ENCODE measurements at regions not wholly inside any gene's neighbourhood (a gene's known extent, or its start where the extent isn't known, plus 50 kb on each side); places are given as distances from the start of the nearest gene placed in this dataset.

DNA sequence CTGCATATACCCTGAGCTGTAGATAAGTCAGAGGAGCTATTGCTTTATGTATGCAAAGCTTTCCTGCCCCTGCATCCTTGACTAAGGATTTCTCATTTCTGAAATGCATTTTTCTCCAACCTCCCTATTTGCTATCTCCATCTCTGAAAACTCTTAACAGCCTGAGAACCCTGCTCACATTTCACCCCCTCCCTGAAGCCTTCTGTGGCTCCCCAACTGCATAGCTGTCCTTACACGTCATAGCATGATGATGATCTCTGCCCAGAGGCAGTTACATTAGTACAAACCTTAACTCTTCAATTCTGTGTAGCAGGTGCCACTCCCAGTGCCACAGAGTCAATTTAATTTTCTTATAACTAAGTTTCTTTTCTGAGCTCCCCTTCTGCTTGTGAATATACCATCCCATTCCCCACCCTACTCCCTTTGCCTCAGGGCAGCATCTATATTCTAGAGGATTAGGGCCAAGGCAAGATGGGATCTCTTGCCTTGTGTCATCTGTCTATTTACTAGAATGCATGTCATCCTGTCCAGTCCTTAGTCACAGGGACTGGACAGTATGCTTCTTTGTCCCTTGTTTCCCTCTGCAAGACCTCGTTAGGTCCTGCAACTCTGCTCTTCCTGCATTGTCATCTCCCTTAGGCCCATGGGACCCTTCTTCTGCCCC is 149.7 kb upstream of the SPRY4 start:
- TF ChIP-seq TCF12 (IDR thresholded peaks at IDR 0.05; ENCODE audit: low read depth) (no peak), NFIC (IDR thresholded peaks at IDR 0.05) (no peak), TAF1 (IDR thresholded peaks at IDR 0.05; ENCODE audit: low read depth) (no peak), FOXM1 (IDR thresholded peaks at IDR 0.05; ENCODE audit: borderline replicate concordance, low read depth) (no peak), YY1 (IDR thresholded peaks at IDR 0.05; ENCODE audit: low read depth) (no peak)
- TF ChIP-seq, protein P1, sequence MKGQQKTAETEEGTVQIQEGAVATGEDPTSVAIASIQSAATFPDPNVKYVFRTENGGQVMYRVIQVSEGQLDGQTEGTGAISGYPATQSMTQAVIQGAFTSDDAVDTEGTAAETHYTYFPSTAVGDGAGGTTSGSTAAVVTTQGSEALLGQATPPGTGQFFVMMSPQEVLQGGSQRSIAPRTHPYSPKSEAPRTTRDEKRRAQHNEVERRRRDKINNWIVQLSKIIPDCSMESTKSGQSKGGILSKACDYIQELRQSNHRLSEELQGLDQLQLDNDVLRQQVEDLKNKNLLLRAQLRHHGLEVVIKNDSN (IDR thresholded peaks at IDR 0.05) = no peak
- TF ChIP-seq, protein P2, sequence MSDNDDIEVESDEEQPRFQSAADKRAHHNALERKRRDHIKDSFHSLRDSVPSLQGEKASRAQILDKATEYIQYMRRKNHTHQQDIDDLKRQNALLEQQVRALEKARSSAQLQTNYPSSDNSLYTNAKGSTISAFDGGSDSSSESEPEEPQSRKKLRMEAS (IDR thresholded peaks at IDR 0.05) = no peak

DNA sequence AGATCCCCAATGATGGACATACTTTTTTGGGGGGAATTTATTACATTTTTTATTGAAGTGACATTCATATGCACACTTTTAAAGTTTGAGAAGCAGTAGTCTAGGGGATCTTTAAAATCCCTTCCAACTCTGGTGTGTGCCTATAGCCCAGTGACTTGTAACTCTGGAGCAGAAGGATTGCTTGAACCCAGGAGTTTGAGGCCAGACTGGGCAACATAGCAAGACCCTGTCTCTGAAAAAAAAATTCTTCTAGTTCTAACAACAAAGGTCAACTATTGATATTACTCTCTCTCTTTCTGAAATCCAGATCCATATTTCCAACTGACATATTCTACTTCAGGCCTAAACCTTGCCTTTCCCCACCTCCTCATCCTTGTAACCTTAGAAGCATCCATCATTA is 148.2 kb upstream of the SPRY4 start:
- TF ChIP-seq CREB1 (IDR thresholded peaks at IDR 0.05; ENCODE audit: low read depth) (no peak), EP300 (IDR thresholded peaks at IDR 0.05; ENCODE audit: borderline replicate concordance) (no peak), RAD21 (IDR thresholded peaks at IDR 0.05; ENCODE audit: low read depth) (no peak)
- TF ChIP-seq, protein P3, sequence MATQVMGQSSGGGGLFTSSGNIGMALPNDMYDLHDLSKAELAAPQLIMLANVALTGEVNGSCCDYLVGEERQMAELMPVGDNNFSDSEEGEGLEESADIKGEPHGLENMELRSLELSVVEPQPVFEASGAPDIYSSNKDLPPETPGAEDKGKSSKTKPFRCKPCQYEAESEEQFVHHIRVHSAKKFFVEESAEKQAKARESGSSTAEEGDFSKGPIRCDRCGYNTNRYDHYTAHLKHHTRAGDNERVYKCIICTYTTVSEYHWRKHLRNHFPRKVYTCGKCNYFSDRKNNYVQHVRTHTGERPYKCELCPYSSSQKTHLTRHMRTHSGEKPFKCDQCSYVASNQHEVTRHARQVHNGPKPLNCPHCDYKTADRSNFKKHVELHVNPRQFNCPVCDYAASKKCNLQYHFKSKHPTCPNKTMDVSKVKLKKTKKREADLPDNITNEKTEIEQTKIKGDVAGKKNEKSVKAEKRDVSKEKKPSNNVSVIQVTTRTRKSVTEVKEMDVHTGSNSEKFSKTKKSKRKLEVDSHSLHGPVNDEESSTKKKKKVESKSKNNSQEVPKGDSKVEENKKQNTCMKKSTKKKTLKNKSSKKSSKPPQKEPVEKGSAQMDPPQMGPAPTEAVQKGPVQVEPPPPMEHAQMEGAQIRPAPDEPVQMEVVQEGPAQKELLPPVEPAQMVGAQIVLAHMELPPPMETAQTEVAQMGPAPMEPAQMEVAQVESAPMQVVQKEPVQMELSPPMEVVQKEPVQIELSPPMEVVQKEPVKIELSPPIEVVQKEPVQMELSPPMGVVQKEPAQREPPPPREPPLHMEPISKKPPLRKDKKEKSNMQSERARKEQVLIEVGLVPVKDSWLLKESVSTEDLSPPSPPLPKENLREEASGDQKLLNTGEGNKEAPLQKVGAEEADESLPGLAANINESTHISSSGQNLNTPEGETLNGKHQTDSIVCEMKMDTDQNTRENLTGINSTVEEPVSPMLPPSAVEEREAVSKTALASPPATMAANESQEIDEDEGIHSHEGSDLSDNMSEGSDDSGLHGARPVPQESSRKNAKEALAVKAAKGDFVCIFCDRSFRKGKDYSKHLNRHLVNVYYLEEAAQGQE (IDR thresholded peaks at IDR 0.05; ENCODE audit: low read depth) = no peak

DNA sequence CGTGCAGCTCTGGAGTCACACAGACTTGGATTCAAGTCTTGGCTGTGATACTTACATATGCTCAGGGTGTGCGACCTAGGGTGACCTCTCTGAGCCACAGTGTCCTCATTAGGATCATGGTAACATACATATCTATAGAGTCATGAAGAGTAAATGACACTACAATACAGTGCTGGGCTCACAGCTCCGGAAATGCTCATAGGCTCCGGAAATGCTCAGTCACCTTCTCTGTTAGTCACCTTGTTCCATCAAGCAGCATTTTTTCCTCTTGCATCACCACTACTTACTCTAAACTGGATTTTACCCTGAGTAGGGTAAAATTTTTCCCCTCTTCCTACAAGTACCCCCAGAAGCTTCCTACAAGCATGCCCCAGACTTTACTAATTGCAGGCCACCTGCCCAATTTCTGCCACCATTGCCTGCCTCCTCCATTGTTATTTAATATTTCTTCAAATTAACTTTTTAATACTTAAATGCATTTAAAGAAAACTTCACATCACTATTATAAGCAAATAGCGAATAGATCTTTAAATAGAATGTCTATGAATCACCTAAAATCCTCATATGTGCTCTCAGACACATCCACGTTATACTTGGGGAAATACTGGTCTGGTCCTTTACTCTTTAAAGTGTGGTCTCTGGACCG is 147.6 kb upstream of the SPRY4 start:
- TF ChIP-seq, protein P2 (IDR thresholded peaks at IDR 0.05) = no peak
- no peak for TF ChIP-seq FOXM1 (IDR thresholded peaks at IDR 0.05; ENCODE audit: borderline replicate concordance, low read depth)
- TF ChIP-seq TCF12 (IDR thresholded peaks at IDR 0.05; ENCODE audit: low read depth) = no peak
- TF ChIP-seq RAD21 (IDR thresholded peaks at IDR 0.05; ENCODE audit: low read depth) = no peak
- TF ChIP-seq CEBPB (IDR thresholded peaks at IDR 0.05) = no peak

DNA sequence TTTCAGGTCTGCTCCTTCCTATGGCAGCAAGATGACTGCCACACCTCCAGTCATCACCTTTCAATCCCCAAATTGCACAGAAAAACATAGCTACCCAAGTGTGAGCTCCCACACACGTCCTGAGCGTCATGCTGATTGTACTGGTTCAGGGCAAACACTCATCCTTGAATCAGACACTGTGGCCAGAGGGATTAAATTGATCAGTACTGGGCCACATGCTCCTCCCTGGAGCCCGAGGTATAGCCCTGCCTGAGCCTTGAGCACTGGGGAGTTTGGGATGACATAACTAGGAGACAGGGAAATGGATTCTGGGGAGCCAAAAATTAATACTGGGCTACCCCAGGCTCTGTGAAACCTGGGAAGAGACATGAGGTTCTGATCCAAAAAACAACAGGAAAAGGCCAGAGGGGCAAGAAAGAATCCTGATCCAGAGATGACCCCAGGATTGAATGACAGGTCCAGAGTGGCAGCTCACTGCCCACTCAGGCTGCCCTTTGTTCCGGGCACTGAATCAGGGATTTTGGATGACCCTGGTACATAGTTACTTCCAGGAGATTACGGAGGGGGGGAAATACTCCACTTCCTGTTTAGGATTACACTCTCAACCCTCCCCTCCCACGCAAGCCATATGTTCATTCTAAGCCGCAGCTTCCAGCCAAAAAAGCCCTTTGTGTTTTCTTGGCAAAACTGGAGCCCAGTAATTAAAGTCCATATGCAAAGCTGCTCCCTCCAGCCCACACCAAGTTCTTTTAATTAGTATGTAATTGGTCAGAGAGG is 141.6 kb upstream of the SPRY4 start:
- TF ChIP-seq EP300 (IDR thresholded peaks at IDR 0.05; ENCODE audit: borderline replicate concordance) = no peak
- TF ChIP-seq YY1 (IDR thresholded peaks at IDR 0.05; ENCODE audit: low read depth) = no peak
- TF ChIP-seq, protein P1 (IDR thresholded peaks at IDR 0.05) = no peak
- no peak for TF ChIP-seq NFIC (IDR thresholded peaks at IDR 0.05)
- TF ChIP-seq, protein P3 (IDR thresholded peaks at IDR 0.05; ENCODE audit: low read depth) = no peak
- no peak for TF ChIP-seq RAD21 (IDR thresholded peaks at IDR 0.05; ENCODE audit: low read depth)
- no peak for TF ChIP-seq CEBPB (IDR thresholded peaks at IDR 0.05)
- TF ChIP-seq, protein P2 (IDR thresholded peaks at IDR 0.05) = no peak
- TF ChIP-seq FOXM1 (IDR thresholded peaks at IDR 0.05; ENCODE audit: borderline replicate concordance, low read depth) = no peak
- no peak for TF ChIP-seq ZBTB7A (IDR thresholded peaks at IDR 0.05; ENCODE audit: low read depth)
- TF ChIP-seq TCF12 (IDR thresholded peaks at IDR 0.05; ENCODE audit: low read depth) = no peak

DNA sequence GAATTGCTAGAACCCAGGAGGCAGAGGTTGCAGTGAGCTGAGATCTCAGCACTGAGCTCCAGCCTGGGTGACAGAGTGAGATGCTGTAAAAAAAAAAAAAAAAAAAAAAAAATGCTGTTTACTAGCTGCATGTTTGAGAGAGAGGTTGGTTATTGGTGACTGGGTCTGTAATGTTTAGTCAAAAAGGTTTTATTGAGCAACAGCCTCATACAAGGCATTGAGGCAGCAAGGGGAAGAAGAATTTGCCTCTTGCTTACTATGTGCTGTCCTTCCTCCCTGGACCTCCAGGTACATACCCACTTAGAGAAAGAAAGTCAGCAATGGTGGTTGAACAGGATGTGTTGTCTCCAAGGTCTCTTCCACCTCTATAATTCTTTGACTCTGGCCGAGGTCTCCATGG is 140.7 kb upstream of the SPRY4 start:
- TF ChIP-seq CEBPB (IDR thresholded peaks at IDR 0.05) (no peak), CREB1 (IDR thresholded peaks at IDR 0.05; ENCODE audit: low read depth) (no peak), RAD21 (IDR thresholded peaks at IDR 0.05; ENCODE audit: low read depth) (no peak)

DNA sequence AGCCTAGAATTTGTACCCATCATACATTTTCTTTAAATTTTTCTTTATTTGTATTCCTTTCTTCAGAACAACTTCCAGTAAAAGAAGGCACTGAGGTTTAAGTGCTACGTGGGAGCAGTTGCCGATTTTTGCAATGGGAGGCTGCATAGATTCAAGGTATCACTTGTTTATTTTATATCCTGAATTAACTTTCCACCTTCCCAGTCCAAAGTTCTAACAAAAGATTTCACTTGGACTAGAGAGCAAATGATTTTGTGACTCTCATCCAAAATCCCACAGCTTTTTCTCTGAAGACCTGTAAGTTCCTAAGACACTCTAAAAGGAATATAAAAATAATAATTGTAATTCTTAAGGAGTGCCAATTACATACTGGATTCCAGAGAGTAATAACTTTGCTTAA is 139.1 kb upstream of the SPRY4 start:
- TF ChIP-seq, protein P2 (IDR thresholded peaks at IDR 0.05) = no peak
- TF ChIP-seq TCF12 (IDR thresholded peaks at IDR 0.05; ENCODE audit: low read depth) = no peak
